ENCODE measurements at regions not wholly inside any gene's neighbourhood (a gene's known extent, or its start where the extent isn't known, plus 50 kb on each side); places are given as distances from the start of the nearest gene placed in this dataset.
"Not testable (repeated sequence)": the region's sequence is repeated elsewhere in the genome, so short reads cannot be mapped to it uniquely, and the experiment has no call there.

DNA sequence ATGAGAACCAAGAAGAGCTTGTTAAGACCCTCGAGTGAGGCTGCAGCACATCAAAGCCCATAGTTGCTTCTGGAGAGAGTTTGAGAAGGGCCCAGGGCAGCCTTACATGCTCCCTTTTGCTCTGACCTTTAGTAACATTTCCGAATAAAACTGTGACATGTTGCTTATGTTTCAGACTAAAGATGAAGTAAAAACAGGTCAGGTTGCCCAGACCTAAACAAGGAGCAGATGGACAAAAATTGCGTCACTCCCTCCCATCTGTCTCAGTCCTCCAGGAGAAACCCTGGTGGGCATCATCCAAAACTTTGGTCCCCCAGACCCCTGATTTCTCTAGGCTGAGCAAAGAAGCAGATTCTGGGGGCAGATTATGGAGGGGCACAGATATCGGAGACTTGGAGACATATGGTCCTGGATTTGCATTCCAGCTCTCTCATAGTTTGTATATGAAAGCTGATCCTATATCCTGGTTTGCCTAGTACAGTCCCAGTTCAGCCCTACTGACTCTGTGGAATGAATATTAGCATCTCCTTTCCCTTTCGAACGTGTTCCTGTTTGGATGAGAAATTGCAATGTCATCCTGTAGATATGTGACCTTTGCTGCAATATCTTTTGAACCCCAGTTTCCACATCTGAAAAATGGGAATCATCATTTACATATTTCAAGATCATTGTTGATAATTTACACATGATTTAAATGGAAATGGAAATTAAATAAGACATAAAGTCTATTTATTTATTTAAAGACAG is 304.9 kb upstream of the USP24 start:
- Histone ChIP-seq H3K9me3 (ENCODE audit: low read length) (no peaks in the 10 kb centered on the region), H3K4me1 (ENCODE audit: insufficient read depth, low read length) (no peaks in the 10 kb centered on the region), H3K36me3 (ENCODE audit: low read depth, low read length) (no peaks in the 10 kb centered on the region), H3K27ac (ENCODE audit: low read length) (no peak overlapping the region), H4K20me1 (ENCODE audit: low read length) (no peaks in the 10 kb centered on the region), H3F3A (ENCODE audit: low read length, unreplicated experiment) (no peaks in the 10 kb centered on the region), H3K4me2 (ENCODE audit: low read length) (no peak overlapping the region), H2AFZ (ENCODE audit: low read length) (no peak overlapping the region), H3K4me3 (ENCODE audit: low read length) (no peak overlapping the region), H3K9ac (ENCODE audit: low read length) (no peak overlapping the region), H3K9me2 (replicated peaks; ENCODE audit: low read length) (no peaks in the 10 kb centered on the region), H3K79me2 (ENCODE audit: low read length) (no peaks in the 10 kb centered on the region), H3K27me3 (ENCODE audit: low read length) (no peaks in the 10 kb centered on the region)
- no TSS peak for BruUV-seq (replicated peaks)
- ChIA-PET CTCF (no interaction called here), POLR2A (ENCODE audit: unreplicated experiment) (no interaction called here)
- no peak for ATAC-seq
- intact Hi-C loops (cut with micrococcal nuclease), result no loop called here
- DNase-seq, result no peak
- TF ChIP-seq EZH2phosphoT487 (IDR thresholded peaks at IDR 0.05; ENCODE audit: borderline replicate concordance, low read length), result no peak
- no peak for TF ChIP-seq EZH2 (IDR thresholded peaks at IDR 0.05; ENCODE audit: low read length, unreplicated experiment)
- TF ChIP-seq, protein P1, sequence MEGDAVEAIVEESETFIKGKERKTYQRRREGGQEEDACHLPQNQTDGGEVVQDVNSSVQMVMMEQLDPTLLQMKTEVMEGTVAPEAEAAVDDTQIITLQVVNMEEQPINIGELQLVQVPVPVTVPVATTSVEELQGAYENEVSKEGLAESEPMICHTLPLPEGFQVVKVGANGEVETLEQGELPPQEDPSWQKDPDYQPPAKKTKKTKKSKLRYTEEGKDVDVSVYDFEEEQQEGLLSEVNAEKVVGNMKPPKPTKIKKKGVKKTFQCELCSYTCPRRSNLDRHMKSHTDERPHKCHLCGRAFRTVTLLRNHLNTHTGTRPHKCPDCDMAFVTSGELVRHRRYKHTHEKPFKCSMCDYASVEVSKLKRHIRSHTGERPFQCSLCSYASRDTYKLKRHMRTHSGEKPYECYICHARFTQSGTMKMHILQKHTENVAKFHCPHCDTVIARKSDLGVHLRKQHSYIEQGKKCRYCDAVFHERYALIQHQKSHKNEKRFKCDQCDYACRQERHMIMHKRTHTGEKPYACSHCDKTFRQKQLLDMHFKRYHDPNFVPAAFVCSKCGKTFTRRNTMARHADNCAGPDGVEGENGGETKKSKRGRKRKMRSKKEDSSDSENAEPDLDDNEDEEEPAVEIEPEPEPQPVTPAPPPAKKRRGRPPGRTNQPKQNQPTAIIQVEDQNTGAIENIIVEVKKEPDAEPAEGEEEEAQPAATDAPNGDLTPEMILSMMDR (conservative IDR thresholded peaks at IDR 0.05; ENCODE audit: low read depth, low read length), result no peak

DNA sequence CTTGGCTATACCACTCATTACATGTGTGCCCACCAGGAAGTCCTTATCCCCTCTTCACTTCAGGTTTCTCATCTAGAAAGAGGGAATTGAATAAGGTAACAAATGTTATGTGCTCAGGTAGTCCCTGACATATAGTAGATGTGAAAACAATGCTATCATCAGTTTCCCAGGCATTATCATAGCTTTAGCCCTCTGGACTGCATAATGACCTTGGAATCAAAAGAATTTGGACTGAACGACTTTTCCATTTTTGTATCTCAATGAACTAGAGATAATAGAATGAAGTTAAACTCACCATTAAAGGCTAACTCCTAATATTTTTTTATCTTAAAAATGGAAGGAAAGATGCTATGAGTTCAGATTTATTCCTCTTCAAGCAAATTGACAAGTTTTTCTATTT is 304.1 kb upstream of the USP24 start:
- H3K4me2 ChIP-seq (ENCODE audit: low read length), result no peak overlapping the region

GRCh38 chr1:55517036-55517435 is 301.9 kb upstream of the USP24 start:
- Histone ChIP-seq H3K9me3 (ENCODE audit: low read length) (no peaks in the 10 kb centered on the region), H3F3A (ENCODE audit: low read length, unreplicated experiment) (no peaks in the 10 kb centered on the region), H3K4me1 (ENCODE audit: insufficient read depth, low read length) (no peaks in the 10 kb centered on the region), H3K4me3 (ENCODE audit: low read length) (no peak overlapping the region), H3K9me2 (replicated peaks; ENCODE audit: low read length) (no peaks in the 10 kb centered on the region), H3K27me3 (ENCODE audit: low read length) (no peaks in the 10 kb centered on the region), H3K4me2 (ENCODE audit: low read length) (no peak overlapping the region), H3K79me2 (ENCODE audit: low read length) (no peaks in the 10 kb centered on the region), H3K36me3 (ENCODE audit: low read depth, low read length) (no peaks in the 10 kb centered on the region), H4K20me1 (ENCODE audit: low read length) (no peaks in the 10 kb centered on the region), H3K27ac (ENCODE audit: low read length) (no peak overlapping the region), H3K9ac (ENCODE audit: low read length) (no peak overlapping the region), H2AFZ (ENCODE audit: low read length) (no peak overlapping the region)
- intact Hi-C loops (cut with micrococcal nuclease), result no loop called here
- DNase-seq (no peak), ATAC-seq (no peak)
- ChIA-PET CTCF (no interaction called here), POLR2A (ENCODE audit: unreplicated experiment) (no interaction called here)
- TF ChIP-seq, protein P1 (conservative IDR thresholded peaks at IDR 0.05; ENCODE audit: low read depth, low read length), result no peak
- TF ChIP-seq EZH2 (IDR thresholded peaks at IDR 0.05; ENCODE audit: low read length, unreplicated experiment), result no peak
- no peak for TF ChIP-seq EZH2phosphoT487 (IDR thresholded peaks at IDR 0.05; ENCODE audit: borderline replicate concordance, low read length)
- no TSS peak for BruUV-seq (replicated peaks)

More for the DNA sequence above, 304.1 kb upstream of the USP24 start:
- ChIA-PET CTCF (no interaction called here), POLR2A (ENCODE audit: unreplicated experiment) (no interaction called here)
- Histone ChIP-seq H3K79me2 (ENCODE audit: low read length) (no peaks in the 10 kb centered on the region), H3K9ac (ENCODE audit: low read length) (no peak overlapping the region), H3K27me3 (ENCODE audit: low read length) (no peaks in the 10 kb centered on the region), H3K27ac (ENCODE audit: low read length) (no peak overlapping the region), H3K4me1 (ENCODE audit: insufficient read depth, low read length) (no peaks in the 10 kb centered on the region), H3F3A (ENCODE audit: low read length, unreplicated experiment) (no peaks in the 10 kb centered on the region), H2AFZ (ENCODE audit: low read length) (no peak overlapping the region), H4K20me1 (ENCODE audit: low read length) (no peaks in the 10 kb centered on the region), H3K9me2 (replicated peaks; ENCODE audit: low read length) (no peaks in the 10 kb centered on the region), H3K36me3 (ENCODE audit: low read depth, low read length) (no peaks in the 10 kb centered on the region), H3K9me3 (ENCODE audit: low read length) (no peaks in the 10 kb centered on the region), H3K4me3 (ENCODE audit: low read length) (no peak overlapping the region)
- intact Hi-C loops (cut with micrococcal nuclease), result no loop called here
- TF ChIP-seq EZH2phosphoT487 (IDR thresholded peaks at IDR 0.05; ENCODE audit: borderline replicate concordance, low read length) (no peak), EZH2 (IDR thresholded peaks at IDR 0.05; ENCODE audit: low read length, unreplicated experiment) (no peak)
- TF ChIP-seq, protein P1 (conservative IDR thresholded peaks at IDR 0.05; ENCODE audit: low read depth, low read length), result no peak
- BruUV-seq (replicated peaks), result no TSS peak
- DNase-seq, result no peak
- ATAC-seq, result no peak

- H3K27ac ChIP-seq (ENCODE audit: low read length); H3K4me1 ChIP-seq (ENCODE audit: insufficient read depth, low read length); H3K4me2 ChIP-seq (ENCODE audit: low read length); H3K9ac ChIP-seq (ENCODE audit: low read length); H3K9me2 ChIP-seq (replicated peaks; ENCODE audit: low read length); POLR2A ChIA-PET (ENCODE audit: unreplicated experiment); BruUV-seq (replicated peaks); CTCF ChIA-PET; H3K9me3 ChIP-seq (ENCODE audit: low read length); H3F3A ChIP-seq (ENCODE audit: low read length, unreplicated experiment); H3K36me3 ChIP-seq (ENCODE audit: low read depth, low read length); H3K27me3 ChIP-seq (ENCODE audit: low read length); H4K20me1 ChIP-seq (ENCODE audit: low read length); DNase-seq; ATAC-seq; H3K79me2 ChIP-seq (ENCODE audit: low read length); H3K4me3 ChIP-seq (ENCODE audit: low read length); H2AFZ ChIP-seq (ENCODE audit: low read length); intact Hi-C loops (cut with micrococcal nuclease): not testable (repeated sequence)
Measured at GRCh38 chr1:55514571-55514970, 299.4 kb upstream of the USP24 start.
